ENCODE measurements at regions not wholly inside any gene's neighbourhood (a gene's known extent, or its start where the extent isn't known, plus 50 kb on each side); places are given as distances from the start of the nearest gene placed in this dataset.
A peak's percentile ranks its signal among the peaks of the same experiment; 100 is the strongest.

DNA sequence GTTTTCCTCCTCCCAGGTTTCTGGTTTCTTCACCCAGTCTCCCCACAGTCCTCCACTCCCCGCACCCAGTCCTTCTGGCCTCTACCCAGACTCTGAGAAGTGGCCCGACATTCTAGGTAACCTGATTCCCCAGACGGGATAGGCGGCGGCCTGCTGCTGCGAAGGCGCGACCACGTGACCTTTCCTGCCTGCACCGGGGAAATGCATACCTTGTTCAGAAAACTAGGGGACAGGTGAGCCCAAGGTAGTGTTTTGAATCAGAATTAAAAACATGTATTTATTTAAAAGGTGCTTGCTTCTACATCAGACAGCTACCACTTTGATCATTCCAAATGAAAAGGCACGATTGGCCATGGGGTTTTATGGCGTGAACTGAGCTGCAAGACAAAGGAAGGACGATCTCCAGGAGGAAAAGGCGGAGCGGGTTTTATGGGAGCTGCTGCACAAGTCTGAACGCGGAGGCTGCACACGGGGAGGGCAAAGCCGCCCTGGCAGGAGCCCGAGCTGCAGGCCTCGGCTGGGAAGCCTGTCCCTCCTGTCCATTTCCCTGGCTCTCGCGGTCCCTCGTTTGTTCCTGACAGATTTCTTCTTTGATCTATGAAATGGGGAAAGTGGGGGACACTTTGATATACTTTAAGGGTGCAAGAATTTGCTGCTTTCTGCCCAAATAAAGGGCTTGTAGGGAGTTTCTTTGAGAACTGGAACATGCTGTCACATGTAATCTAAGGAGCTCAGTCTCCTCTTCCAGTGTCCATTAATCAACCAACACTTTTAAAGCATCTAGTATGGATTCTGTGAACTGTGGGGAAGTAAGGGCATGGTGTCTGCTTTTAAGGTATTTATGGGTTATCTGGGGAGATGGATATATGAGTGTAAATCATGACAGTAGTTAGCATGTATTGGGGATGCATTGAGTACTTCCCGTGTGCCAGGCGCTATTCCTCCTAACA, 150.9 kb downstream of the SPRY1 start:
- intact Hi-C loops (cut with micrococcal nuclease), result no loop called here
- no peak overlapping the region for H3K27ac ChIP-seq (replicated peaks)
- H3K27me3 ChIP-seq (ENCODE audit: low read depth), result no peaks in the 10 kb centered on the region
- H3K4me1 ChIP-seq, result no peaks in the 10 kb centered on the region
- no peaks in the 10 kb centered on the region for H3K36me3 ChIP-seq
- TF ChIP-seq, protein P1, sequence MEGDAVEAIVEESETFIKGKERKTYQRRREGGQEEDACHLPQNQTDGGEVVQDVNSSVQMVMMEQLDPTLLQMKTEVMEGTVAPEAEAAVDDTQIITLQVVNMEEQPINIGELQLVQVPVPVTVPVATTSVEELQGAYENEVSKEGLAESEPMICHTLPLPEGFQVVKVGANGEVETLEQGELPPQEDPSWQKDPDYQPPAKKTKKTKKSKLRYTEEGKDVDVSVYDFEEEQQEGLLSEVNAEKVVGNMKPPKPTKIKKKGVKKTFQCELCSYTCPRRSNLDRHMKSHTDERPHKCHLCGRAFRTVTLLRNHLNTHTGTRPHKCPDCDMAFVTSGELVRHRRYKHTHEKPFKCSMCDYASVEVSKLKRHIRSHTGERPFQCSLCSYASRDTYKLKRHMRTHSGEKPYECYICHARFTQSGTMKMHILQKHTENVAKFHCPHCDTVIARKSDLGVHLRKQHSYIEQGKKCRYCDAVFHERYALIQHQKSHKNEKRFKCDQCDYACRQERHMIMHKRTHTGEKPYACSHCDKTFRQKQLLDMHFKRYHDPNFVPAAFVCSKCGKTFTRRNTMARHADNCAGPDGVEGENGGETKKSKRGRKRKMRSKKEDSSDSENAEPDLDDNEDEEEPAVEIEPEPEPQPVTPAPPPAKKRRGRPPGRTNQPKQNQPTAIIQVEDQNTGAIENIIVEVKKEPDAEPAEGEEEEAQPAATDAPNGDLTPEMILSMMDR (IDR thresholded peaks at IDR 0.05; ENCODE audit: borderline replicate concordance), result no peak
- peaks cover 9% of the 10 kb centered on the region for H3K9me3 ChIP-seq (replicated peaks)
- DNase-seq, result no peak
- H3K4me3 ChIP-seq, result no peak overlapping the region

DNA sequence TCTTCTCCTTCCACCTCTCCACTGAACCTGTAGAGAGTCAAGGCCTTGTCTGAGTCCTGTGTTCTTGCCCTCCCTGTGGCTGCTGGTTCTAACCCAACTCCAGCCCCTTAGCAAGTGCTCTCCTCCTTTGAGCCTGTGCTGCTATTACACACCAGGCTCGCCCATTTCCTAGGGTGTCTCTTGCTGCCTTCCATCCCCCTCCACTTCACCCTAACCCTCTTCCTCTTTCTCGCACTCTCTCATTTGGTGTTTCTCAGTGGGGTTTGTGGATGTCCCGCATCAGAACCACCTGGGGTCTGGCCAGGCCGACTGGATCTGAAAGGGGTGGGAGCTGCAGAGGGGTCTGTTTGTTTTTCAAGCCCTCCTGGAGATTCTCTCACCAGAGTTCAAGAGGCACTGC, 156.7 kb downstream of the SPRY1 start:
- TF ChIP-seq, protein P1 (IDR thresholded peaks at IDR 0.05; ENCODE audit: borderline replicate concordance), result no peak
- H3K4me1 ChIP-seq, result peaks cover 27% of the 10 kb centered on the region
- peaks cover 9% of the 10 kb centered on the region for H3K9me3 ChIP-seq (replicated peaks)
- H3K27ac ChIP-seq (replicated peaks), result peak overlapping the region; percentile 14
- no peak for DNase-seq
- H3K36me3 ChIP-seq, result no peaks in the 10 kb centered on the region
- intact Hi-C loops (cut with micrococcal nuclease), result no loop called here
- no peaks in the 10 kb centered on the region for H3K27me3 ChIP-seq (ENCODE audit: low read depth)
- H3K4me3 ChIP-seq, result no peak overlapping the region

DNA sequence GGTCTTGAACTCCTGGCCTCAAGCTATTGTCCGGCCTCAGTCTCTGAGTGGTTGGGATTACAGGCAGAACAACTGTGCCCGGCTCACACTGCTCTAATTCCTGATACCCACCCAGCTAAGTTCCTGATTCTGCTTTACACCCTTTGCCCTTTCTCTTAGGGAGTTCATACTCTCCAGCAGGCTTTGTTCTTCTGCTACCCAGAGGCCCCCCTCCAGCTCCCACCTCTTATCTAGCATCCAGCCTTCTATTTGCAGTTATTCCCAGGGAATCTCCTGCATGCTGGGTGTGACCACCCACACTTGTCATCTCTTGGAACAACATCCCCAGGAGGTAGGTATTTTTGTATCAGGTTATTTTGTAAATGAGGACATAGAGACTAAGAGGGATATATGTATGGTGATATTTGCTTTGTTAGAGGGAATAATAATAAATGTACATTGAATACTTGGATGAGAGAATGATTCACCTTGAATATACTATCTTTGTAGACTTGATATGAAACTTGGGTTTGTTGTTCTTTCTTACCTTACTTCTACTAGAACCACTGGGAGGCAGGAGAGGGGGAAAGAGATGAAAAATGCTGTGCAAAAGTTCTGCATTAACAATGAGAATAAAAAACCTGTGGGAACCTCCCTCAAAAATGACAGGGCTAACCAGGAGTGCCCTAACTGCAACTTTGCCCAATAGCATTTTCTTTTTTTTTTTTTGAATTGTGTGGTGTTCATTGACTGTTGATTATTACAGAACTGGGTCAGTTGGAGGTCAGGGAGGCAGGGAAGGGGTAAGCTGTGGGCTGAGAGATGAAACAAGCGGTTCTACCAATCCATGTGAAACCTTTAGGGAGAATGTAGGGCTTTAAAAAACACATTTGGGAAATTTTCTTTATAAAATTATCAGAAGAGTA, 157.4 kb downstream of the SPRY1 start:
- intact Hi-C loops (cut with micrococcal nuclease), result no loop called here
- Histone ChIP-seq H3K9me3 (replicated peaks) (peaks cover 9% of the 10 kb centered on the region), H3K27ac (replicated peaks) (peak overlapping the region; percentile 81), H3K4me1 (peaks cover 27% of the 10 kb centered on the region), H3K4me3 (no peak overlapping the region), H3K36me3 (no peaks in the 10 kb centered on the region), H3K27me3 (ENCODE audit: low read depth) (no peaks in the 10 kb centered on the region)
- DNase-seq, result no peak
- TF ChIP-seq, protein P1 (IDR thresholded peaks at IDR 0.05; ENCODE audit: borderline replicate concordance), result no peak

DNA sequence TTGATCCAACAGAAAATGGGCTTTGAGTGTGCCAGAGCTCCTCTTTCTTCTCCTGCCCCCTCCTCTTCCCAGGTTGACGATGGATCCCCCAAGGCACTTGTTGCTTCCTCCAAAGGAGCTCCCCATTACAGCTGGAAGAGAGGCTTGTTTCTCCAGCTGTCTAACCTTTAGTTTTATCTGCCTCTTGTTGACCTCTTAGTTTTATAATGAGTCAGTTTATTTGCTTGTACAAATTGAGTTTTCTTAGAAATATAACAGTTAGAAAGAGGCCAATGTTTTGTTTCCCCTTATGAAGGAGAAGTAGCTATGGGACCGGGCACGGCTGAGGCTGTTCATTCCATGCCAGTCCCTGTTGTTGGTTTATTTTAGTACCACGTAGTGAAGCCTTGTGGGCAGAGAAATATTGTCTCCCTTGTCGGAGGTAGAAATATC, 158.2 kb downstream of the SPRY1 start:
- no peaks in the 10 kb centered on the region for H3K27me3 ChIP-seq (ENCODE audit: low read depth)
- no peaks in the 10 kb centered on the region for H3K36me3 ChIP-seq
- H3K4me3 ChIP-seq, result peak overlapping the region; percentile 11
- TF ChIP-seq, protein P1 (IDR thresholded peaks at IDR 0.05; ENCODE audit: borderline replicate concordance), result no peak
- H3K4me1 ChIP-seq, result peaks cover 27% of the 10 kb centered on the region
- H3K27ac ChIP-seq (replicated peaks), result peak overlapping the region; percentile 81
- intact Hi-C loops (cut with micrococcal nuclease), result no loop called here
- DNase-seq, result no peak
- H3K9me3 ChIP-seq (replicated peaks), result peaks cover 3% of the 10 kb centered on the region

DNA sequence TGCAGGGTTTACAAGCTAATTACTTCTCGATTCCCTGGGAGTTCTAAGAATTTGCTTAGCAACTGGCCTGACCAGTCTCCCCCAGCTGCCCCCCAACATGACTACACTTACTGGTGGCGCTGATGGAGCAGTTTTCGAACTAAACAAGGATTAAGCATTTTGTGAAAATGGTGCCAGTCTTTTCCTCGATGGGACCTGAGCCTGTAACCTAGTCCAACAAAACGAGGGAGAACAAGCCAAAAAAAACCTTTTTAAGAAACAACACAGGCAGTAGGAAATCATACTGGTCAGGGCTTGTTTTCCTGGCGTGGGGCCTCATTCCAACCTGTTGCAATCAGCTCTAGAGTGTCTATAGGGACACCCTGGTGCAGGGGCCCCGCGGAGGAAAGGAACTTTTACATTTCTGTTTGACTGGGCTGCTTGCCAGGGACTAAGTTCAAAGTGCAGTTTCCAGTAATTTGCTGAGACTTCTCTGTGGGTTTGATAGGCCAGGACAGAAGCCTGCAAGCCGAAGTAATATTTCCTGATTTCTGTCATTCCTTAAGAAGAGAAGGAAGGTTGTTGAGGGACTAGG, 158.7 kb downstream of the SPRY1 start:
- Histone ChIP-seq H3K4me1 (peaks cover 27% of the 10 kb centered on the region), H3K4me3 (peak overlapping the region; percentile 11), H3K36me3 (no peaks in the 10 kb centered on the region), H3K9me3 (replicated peaks) (no peaks in the 10 kb centered on the region), H3K27ac (replicated peaks) (peak overlapping the region; percentile 81), H3K27me3 (ENCODE audit: low read depth) (no peaks in the 10 kb centered on the region)
- peak; percentile 80 for DNase-seq
- intact Hi-C loops (cut with micrococcal nuclease), result no loop called here
- TF ChIP-seq, protein P1 (IDR thresholded peaks at IDR 0.05; ENCODE audit: borderline replicate concordance), result no peak

All from left ventricle myocardium inferior (tissue), 1 donor.